Liver (tissue), 8 donors: ENCODE measurements at regions not wholly inside any gene's neighbourhood (a gene's known extent, or its start where the extent isn't known, plus 50 kb on each side); places are given as distances from the start of the nearest gene placed in this dataset.

Experiments
- DNase-seq: peaks from one replicate; pipeline ENCODE4 v3.0.0-alpha.2; 2017; ENCODE audit warnings: low spot score
- H3K27ac ChIP-seq, 2 donors: one replicate each; pipeline ENCODE4 v1.7.0; 2013; ENCODE audit warnings: inconsistent platforms in 2 of 2, low read length in 2 of 2, control low read depth in 1 of 2, low read depth in 1 of 2, mild to moderate bottlenecking in 1 of 2
- H3K27me3 ChIP-seq, 4 donors: one replicate each; pipeline versions ENCODE4 v1.6.1 to v1.7.0; 2013; ENCODE audit warnings: low read length in 3 of 4, inconsistent platforms in 1 of 4, mild to moderate bottlenecking in 1 of 4, moderate library complexity in 1 of 4; ENCODE audit not compliant: control insufficient read depth in 4 of 4, insufficient read depth in 4 of 4
- H3K36me3 ChIP-seq, 4 donors: one replicate each; pipeline versions ENCODE4 v1.6.1 to v1.7.0; 2013; ENCODE audit warnings: low read length in 3 of 4, mild to moderate bottlenecking in 3 of 4, low read depth in 1 of 4, moderate library complexity in 1 of 4; ENCODE audit not compliant: control insufficient read depth in 4 of 4, insufficient read depth in 3 of 4
- H3K4me1 ChIP-seq, 4 donors: one replicate each; pipeline versions ENCODE4 v1.6.1 to v1.7.0; 2013; ENCODE audit warnings: low read length in 3 of 4, mild to moderate bottlenecking in 3 of 4, moderate library complexity in 1 of 4; ENCODE audit not compliant: control insufficient read depth in 4 of 4, insufficient read depth in 4 of 4
- H3K4me3 ChIP-seq, 3 donors: one replicate each; pipeline versions ENCODE4 v1.6.1 to v1.7.0; 2013; ENCODE audit warnings: low read length in 3 of 3, control low read depth in 1 of 3, low read depth in 1 of 3, mild to moderate bottlenecking in 1 of 3
- H3K9ac ChIP-seq, 2 donors: one replicate each; pipeline ENCODE4 v1.7.0; 2013; ENCODE audit warnings: low read length in 2 of 2, mild to moderate bottlenecking in 2 of 2, moderate library complexity in 2 of 2, control low read depth in 1 of 2, low read depth in 1 of 2
- H3K9me3 ChIP-seq, 4 donors: one replicate each; pipeline versions ENCODE4 v1.6.1 to v1.7.0; 2013; ENCODE audit warnings: low read length in 3 of 4; ENCODE audit not compliant: control insufficient read depth in 4 of 4
- EGR1 ChIP-seq, 2 donors: IDR thresholded peaks; 2 replicates each; pipeline ENCODE4 v1.6.1; 2016 to 2018; ENCODE audit warnings: antibody characterized with exemption in 2 of 2, low read depth in 2 of 2
- FOXA1 ChIP-seq: IDR thresholded peaks from 2 replicates; pipeline ENCODE4 v1.6.1; 2016; ENCODE audit warnings: antibody characterized with exemption
- FOXA2 ChIP-seq: IDR thresholded peaks from 2 replicates; pipeline ENCODE4 v1.6.1; 2016; ENCODE audit warnings: antibody characterized with exemption
- GABPA ChIP-seq, 2 donors: IDR thresholded peaks in 1 of 2; conservative IDR thresholded peaks in 1 of 2; 2 replicates each; pipeline ENCODE4 v1.6.1; 2016; ENCODE audit warnings: antibody characterized with exemption in 2 of 2, mild to moderate bottlenecking in 1 of 2, moderate library complexity in 1 of 2
- HNF4A ChIP-seq, 2 donors: conservative IDR thresholded peaks; 2 replicates each; pipeline ENCODE4 v1.6.1; 2016; ENCODE audit warnings: antibody characterized with exemption in 2 of 2, mild to moderate bottlenecking in 2 of 2
- HNF4G ChIP-seq: IDR thresholded peaks from 2 replicates; pipeline ENCODE4 v1.6.1; 2016; ENCODE audit warnings: antibody characterized with exemption
- JUND ChIP-seq, 2 donors: IDR thresholded peaks; 2 replicates each; pipeline ENCODE4 v1.6.1; 2016; ENCODE audit warnings: antibody characterized with exemption in 2 of 2
- NR2F2 ChIP-seq: IDR thresholded peaks from 2 replicates; pipeline ENCODE4 v1.6.1; 2016; ENCODE audit warnings: antibody characterized with exemption
- RAD21 ChIP-seq, 2 donors: IDR thresholded peaks; 2 replicates each; pipeline ENCODE4 v1.6.1; 2016; ENCODE audit warnings: antibody characterized with exemption in 2 of 2, mild to moderate bottlenecking in 2 of 2
- RXRA ChIP-seq, 2 donors: IDR thresholded peaks; 2 replicates each; pipeline ENCODE4 v1.6.1; 2017 to 2018; ENCODE audit warnings: antibody characterized with exemption in 2 of 2, mild to moderate bottlenecking in 1 of 2
- SP1 ChIP-seq: IDR thresholded peaks from 2 replicates; pipeline ENCODE4 v1.6.1; 2018; ENCODE audit warnings: antibody characterized with exemption, mild to moderate bottlenecking
- TAF1 ChIP-seq: conservative IDR thresholded peaks from 2 replicates; pipeline ENCODE4 v1.6.1; 2016; ENCODE audit warnings: antibody characterized with exemption, mild to moderate bottlenecking
- YY1 ChIP-seq: IDR thresholded peaks from 2 replicates; pipeline ENCODE4 v1.6.1; 2016; ENCODE audit warnings: antibody characterized with exemption, mild to moderate bottlenecking
- WGBS: extraction: QIAGEN DNeasy Blood & Tissue Kit; methylation state at CpG from one replicate; pipeline ENCODE4 v1.1.7; 2013; 5-methylcytosine and 5-hydroxymethylcytosine counted together
- TF ChIP-seq, protein P1 (sequence below): IDR thresholded peaks from 2 replicates; pipeline ENCODE4 v1.6.1; 2016; ENCODE audit warnings: antibody characterized with exemption
- TF ChIP-seq, protein P2 (sequence below): IDR thresholded peaks from 2 replicates; pipeline ENCODE4 v1.6.1; 2016; ENCODE audit warnings: antibody characterized with exemption
- TF ChIP-seq, protein P3 (sequence below): IDR thresholded peaks from 2 replicates; pipeline ENCODE4 v1.6.1; 2016; ENCODE audit warnings: antibody characterized with exemption
- TF ChIP-seq, protein P4 (sequence below): IDR thresholded peaks from 2 replicates; pipeline ENCODE4 v1.6.1; 2016; ENCODE audit warnings: antibody characterized with exemption, mild to moderate bottlenecking
- TF ChIP-seq, protein P5 (sequence below): fragments of 150-350 bp; IDR thresholded peaks from 2 replicates; pipeline ENCODE4 v1.5.1; 2017; ENCODE audit warnings: improper control_type of control experiment, low read depth, low read length; ENCODE audit not compliant: missing input control
- donor health status: healthy.
- donor health status: healthy.
- donor health status: healthy.
- donor health status: healthy.
- donor health status: healthy.

DNA sequence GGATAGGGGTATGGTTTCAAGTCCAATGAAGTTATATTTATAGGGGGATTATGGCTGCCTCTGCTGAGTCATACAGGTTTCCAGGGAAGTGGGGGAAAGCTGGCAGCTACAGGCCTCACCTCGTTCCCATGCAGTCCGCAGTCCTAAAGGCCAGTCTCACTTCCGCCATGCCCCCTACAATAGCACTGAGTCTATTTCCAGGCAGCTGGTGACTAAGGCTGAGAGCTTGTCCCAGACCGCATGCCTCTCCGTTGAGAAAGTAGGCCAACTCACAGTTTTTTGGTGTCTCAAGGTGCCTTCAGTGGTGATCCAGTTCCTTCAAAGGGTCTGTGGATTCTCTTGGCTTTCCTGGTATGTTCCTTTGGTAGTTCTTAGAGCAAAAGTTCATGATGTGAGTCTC is 203.9 kb upstream of the GLI3 start (continued):
- TF ChIP-seq, protein P1, sequence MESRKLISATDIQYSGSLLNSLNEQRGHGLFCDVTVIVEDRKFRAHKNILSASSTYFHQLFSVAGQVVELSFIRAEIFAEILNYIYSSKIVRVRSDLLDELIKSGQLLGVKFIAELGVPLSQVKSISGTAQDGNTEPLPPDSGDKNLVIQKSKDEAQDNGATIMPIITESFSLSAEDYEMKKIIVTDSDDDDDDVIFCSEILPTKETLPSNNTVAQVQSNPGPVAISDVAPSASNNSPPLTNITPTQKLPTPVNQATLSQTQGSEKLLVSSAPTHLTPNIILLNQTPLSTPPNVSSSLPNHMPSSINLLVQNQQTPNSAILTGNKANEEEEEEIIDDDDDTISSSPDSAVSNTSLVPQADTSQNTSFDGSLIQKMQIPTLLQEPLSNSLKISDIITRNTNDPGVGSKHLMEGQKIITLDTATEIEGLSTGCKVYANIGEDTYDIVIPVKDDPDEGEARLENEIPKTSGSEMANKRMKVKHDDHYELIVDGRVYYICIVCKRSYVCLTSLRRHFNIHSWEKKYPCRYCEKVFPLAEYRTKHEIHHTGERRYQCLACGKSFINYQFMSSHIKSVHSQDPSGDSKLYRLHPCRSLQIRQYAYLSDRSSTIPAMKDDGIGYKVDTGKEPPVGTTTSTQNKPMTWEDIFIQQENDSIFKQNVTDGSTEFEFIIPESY = no peak
- TF ChIP-seq NR2F2 (no peak), TAF1 (no peak), FOXA1 (no peak), GABPA (IDR thresholded peaks at IDR 0.05 in 1 of 2, conservative IDR thresholded peaks at IDR 0.05 in 1 of 2) (no peak)

DNA sequence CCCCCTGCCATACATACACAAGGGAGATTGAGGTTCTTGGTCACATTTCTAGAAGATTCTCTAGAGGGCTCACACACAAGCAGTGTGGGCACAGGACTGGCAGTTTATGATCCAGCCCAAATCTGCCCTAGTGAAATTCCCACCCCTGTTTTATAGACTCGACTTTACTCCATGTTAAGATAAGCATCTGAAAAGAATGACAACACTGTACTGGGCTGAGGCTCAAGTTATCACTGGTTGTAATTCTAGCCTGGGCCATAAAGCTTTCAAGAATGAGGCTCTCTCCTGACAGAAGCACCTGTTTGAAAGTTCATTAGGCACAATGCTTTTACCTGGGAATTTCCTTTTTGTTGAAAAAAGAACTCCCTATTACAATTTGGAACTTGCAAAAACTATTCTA is 195.6 kb upstream of the GLI3 start:
- Histone ChIP-seq H3K36me3 (no peaks in the 10 kb centered on the region), H3K9ac (no peak overlapping the region), H3K27ac (no peak overlapping the region), H3K27me3 (peaks cover 0 to 4% (median 0%) of the 10 kb centered on the region in 4 donors), H3K9me3 (no peaks in the 10 kb centered on the region), H3K4me1 (no peaks in the 10 kb centered on the region), H3K4me3 (no peak overlapping the region)
- TF ChIP-seq RXRA (IDR thresholded peaks at IDR 0.05) = no peak
- TF ChIP-seq, protein P1 = no peak
- TF ChIP-seq SP1 = no peak
- no peak for TF ChIP-seq JUND (IDR thresholded peaks at IDR 0.05)
- TF ChIP-seq, protein P2, sequence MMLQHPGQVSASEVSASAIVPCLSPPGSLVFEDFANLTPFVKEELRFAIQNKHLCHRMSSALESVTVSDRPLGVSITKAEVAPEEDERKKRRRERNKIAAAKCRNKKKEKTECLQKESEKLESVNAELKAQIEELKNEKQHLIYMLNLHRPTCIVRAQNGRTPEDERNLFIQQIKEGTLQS = no peak
- no peak for TF ChIP-seq YY1
- no peak for TF ChIP-seq GABPA (IDR thresholded peaks at IDR 0.05 in 1 of 2, conservative IDR thresholded peaks at IDR 0.05 in 1 of 2)
- TF ChIP-seq, protein P3, sequence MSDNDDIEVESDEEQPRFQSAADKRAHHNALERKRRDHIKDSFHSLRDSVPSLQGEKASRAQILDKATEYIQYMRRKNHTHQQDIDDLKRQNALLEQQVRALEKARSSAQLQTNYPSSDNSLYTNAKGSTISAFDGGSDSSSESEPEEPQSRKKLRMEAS = no peak
- TF ChIP-seq, protein P4, sequence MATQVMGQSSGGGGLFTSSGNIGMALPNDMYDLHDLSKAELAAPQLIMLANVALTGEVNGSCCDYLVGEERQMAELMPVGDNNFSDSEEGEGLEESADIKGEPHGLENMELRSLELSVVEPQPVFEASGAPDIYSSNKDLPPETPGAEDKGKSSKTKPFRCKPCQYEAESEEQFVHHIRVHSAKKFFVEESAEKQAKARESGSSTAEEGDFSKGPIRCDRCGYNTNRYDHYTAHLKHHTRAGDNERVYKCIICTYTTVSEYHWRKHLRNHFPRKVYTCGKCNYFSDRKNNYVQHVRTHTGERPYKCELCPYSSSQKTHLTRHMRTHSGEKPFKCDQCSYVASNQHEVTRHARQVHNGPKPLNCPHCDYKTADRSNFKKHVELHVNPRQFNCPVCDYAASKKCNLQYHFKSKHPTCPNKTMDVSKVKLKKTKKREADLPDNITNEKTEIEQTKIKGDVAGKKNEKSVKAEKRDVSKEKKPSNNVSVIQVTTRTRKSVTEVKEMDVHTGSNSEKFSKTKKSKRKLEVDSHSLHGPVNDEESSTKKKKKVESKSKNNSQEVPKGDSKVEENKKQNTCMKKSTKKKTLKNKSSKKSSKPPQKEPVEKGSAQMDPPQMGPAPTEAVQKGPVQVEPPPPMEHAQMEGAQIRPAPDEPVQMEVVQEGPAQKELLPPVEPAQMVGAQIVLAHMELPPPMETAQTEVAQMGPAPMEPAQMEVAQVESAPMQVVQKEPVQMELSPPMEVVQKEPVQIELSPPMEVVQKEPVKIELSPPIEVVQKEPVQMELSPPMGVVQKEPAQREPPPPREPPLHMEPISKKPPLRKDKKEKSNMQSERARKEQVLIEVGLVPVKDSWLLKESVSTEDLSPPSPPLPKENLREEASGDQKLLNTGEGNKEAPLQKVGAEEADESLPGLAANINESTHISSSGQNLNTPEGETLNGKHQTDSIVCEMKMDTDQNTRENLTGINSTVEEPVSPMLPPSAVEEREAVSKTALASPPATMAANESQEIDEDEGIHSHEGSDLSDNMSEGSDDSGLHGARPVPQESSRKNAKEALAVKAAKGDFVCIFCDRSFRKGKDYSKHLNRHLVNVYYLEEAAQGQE = no peak
- TF ChIP-seq FOXA1 = no peak
- TF ChIP-seq EGR1 (IDR thresholded peaks at IDR 0.05; ENCODE audit: low read depth in 2 of 2) = no peak
- no peak for TF ChIP-seq TAF1
- TF ChIP-seq HNF4A (conservative IDR thresholded peaks at IDR 0.05) = no peak
- TF ChIP-seq HNF4G = no peak
- TF ChIP-seq, protein P5, sequence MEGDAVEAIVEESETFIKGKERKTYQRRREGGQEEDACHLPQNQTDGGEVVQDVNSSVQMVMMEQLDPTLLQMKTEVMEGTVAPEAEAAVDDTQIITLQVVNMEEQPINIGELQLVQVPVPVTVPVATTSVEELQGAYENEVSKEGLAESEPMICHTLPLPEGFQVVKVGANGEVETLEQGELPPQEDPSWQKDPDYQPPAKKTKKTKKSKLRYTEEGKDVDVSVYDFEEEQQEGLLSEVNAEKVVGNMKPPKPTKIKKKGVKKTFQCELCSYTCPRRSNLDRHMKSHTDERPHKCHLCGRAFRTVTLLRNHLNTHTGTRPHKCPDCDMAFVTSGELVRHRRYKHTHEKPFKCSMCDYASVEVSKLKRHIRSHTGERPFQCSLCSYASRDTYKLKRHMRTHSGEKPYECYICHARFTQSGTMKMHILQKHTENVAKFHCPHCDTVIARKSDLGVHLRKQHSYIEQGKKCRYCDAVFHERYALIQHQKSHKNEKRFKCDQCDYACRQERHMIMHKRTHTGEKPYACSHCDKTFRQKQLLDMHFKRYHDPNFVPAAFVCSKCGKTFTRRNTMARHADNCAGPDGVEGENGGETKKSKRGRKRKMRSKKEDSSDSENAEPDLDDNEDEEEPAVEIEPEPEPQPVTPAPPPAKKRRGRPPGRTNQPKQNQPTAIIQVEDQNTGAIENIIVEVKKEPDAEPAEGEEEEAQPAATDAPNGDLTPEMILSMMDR = no peak
- no peak for TF ChIP-seq RAD21 (IDR thresholded peaks at IDR 0.05)
- no peak for TF ChIP-seq FOXA2
- no peak for DNase-seq
- 25% methylated on average over 1 of the region's 1 CpG for WGBS
